Small intestine (tissue), 7 donors: ENCODE measurements at regions not wholly inside any gene's neighbourhood (a gene's known extent, or its start where the extent isn't known, plus 50 kb on each side); places are given as distances from the start of the nearest gene placed in this dataset.

Experiments used
- DNase-seq, 2 donors: peaks; one replicate each; pipeline versions ENCODE4 v3.0.0 to v3.0.0-alpha.2; 2013
- FAIRE-seq: peaks from 2 replicates; lab custom pipeline; 2012; peaks lifted over from hg19 to GRCh38; lab: Jason Lieb, UNC
- H3K27ac ChIP-seq, 3 donors: one replicate each; pipeline ENCODE4 v1.5.1; 2013; ENCODE audit warnings: low read length in 2 of 3, mild to moderate bottlenecking in 2 of 3, control low read depth in 1 of 3, inconsistent platforms in 1 of 3, low read depth in 1 of 3, moderate library complexity in 1 of 3
- H3K27me3 ChIP-seq, 3 donors: one replicate each; pipeline ENCODE4 v1.6.1; 2013; ENCODE audit warnings: low read length in 3 of 3, inconsistent platforms in 1 of 3; ENCODE audit not compliant: control insufficient read depth in 3 of 3, insufficient read depth in 3 of 3
- H3K36me3 ChIP-seq, 3 donors: one replicate each; pipeline ENCODE4 v1.6.1; 2013; ENCODE audit warnings: low read length in 3 of 3, inconsistent platforms in 1 of 3, low read depth in 1 of 3, mild to moderate bottlenecking in 1 of 3, moderate library complexity in 1 of 3; ENCODE audit not compliant: control insufficient read depth in 3 of 3, insufficient read depth in 2 of 3
- H3K4me1 ChIP-seq, 3 donors: one replicate each; pipeline ENCODE4 v1.6.1; 2013; ENCODE audit warnings: low read length in 2 of 3, inconsistent platforms in 1 of 3, low read depth in 1 of 3, mild to moderate bottlenecking in 1 of 3, moderate library complexity in 1 of 3; ENCODE audit not compliant: control insufficient read depth in 3 of 3, insufficient read depth in 2 of 3
- H3K4me3 ChIP-seq, 3 donors: one replicate each; pipeline ENCODE4 v1.5.1; 2013; ENCODE audit warnings: low read length in 3 of 3, control low read depth in 1 of 3, inconsistent platforms in 1 of 3, low read depth in 1 of 3, mild to moderate bottlenecking in 1 of 3, moderate library complexity in 1 of 3
- H3K9me3 ChIP-seq, 2 donors: one replicate each; pipeline ENCODE4 v1.6.1; 2013; ENCODE audit warnings: low read depth in 1 of 2, low read length in 1 of 2; ENCODE audit not compliant: control insufficient read depth in 2 of 2, insufficient read depth in 1 of 2
- WGBS, 3 donors: extraction: QIAGEN DNeasy Blood & Tissue Kit; methylation state at CpG; one replicate each; pipeline ENCODE4 v1.1.7; 2013; 5-methylcytosine and 5-hydroxymethylcytosine counted together
- donor health status: healthy with polysubstance abuse.
- donor health status: control.
- donor health status: control.
- donor health status: Bipolar disorder and iron deficiency.
- donor health status: healthy.

GRCh38 chr4:181168011-181168805 lies 1075.0 kb upstream of the TENM3 start:
- no peaks in the 10 kb centered on the region for H3K4me1 ChIP-seq
- no peak overlapping the region for H3K4me3 ChIP-seq
- H3K27me3 ChIP-seq = no peaks in the 10 kb centered on the region
- WGBS, 3 donors = 84 to 89% (median 86%) methylated on average over 8 of the region's 8 CpGs
- no peak overlapping the region for H3K27ac ChIP-seq
- DNase-seq (no peak), FAIRE-seq (no peak)
- H3K9me3 ChIP-seq = no peaks in the 10 kb centered on the region
- no peaks in the 10 kb centered on the region for H3K36me3 ChIP-seq

- FAIRE-seq = no peak
- no peak overlapping the region for H3K4me3 ChIP-seq
- no peaks in the 10 kb centered on the region for H3K9me3 ChIP-seq
- H3K36me3 ChIP-seq = no peaks in the 10 kb centered on the region
- no peak overlapping the region for H3K27ac ChIP-seq
- WGBS, 3 donors = 78 to 90% (median 84%) methylated on average over 5 of the region's 5 CpGs
- DNase-seq = no peak
- H3K4me1 ChIP-seq = no peaks in the 10 kb centered on the region
- H3K27me3 ChIP-seq = no peaks in the 10 kb centered on the region
Measured at GRCh38 chr4:181173046-181173445, 1070.2 kb upstream of the TENM3 start.

GRCh38 chr4:181176306-181176705 lies 1066.9 kb upstream of the TENM3 start:
- H3K27ac ChIP-seq = no peak overlapping the region
- no peaks in the 10 kb centered on the region for H3K36me3 ChIP-seq
- no peak for DNase-seq
- no peak overlapping the region for H3K4me3 ChIP-seq
- 74 to 82% (median 80%) methylated on average over 6 of the region's 6 CpGs for WGBS, 3 donors
- no peak for FAIRE-seq
- no peaks in the 10 kb centered on the region for H3K4me1 ChIP-seq
- H3K27me3 ChIP-seq = no peaks in the 10 kb centered on the region
- no peaks in the 10 kb centered on the region for H3K9me3 ChIP-seq

- Histone ChIP-seq H3K4me3 (no peak overlapping the region), H3K4me1 (no peaks in the 10 kb centered on the region), H3K27ac (no peak overlapping the region), H3K27me3 (no peaks in the 10 kb centered on the region), H3K36me3 (no peaks in the 10 kb centered on the region), H3K9me3 (peaks cover 0 to 8% of the 10 kb centered on the region in 2 donors)
- no peak for DNase-seq
- 0 to 4% (median 0%) methylated on average over 1 of the region's 1 CpG for WGBS, 3 donors
- FAIRE-seq = no peak
Measured at GRCh38 chr4:181181331-181181730, 1061.9 kb upstream of the TENM3 start.

GRCh38 chr4:181189751-181190150 lies 1053.5 kb upstream of the TENM3 start:
- peaks cover 0 to 8% of the 10 kb centered on the region in 2 donors for H3K9me3 ChIP-seq
- H3K27me3 ChIP-seq = no peaks in the 10 kb centered on the region
- WGBS, 3 donors = 72 to 79% (median 72%) methylated on average over 7 of the region's 7 CpGs
- no peaks in the 10 kb centered on the region for H3K4me1 ChIP-seq
- DNase-seq (no peak), FAIRE-seq (no peak)
- no peak overlapping the region for H3K27ac ChIP-seq
- H3K4me3 ChIP-seq = no peak overlapping the region
- H3K36me3 ChIP-seq = no peaks in the 10 kb centered on the region

- Histone ChIP-seq H3K36me3 (no peaks in the 10 kb centered on the region), H3K9me3 (no peaks in the 10 kb centered on the region), H3K27me3 (no peaks in the 10 kb centered on the region), H3K27ac (no peak overlapping the region), H3K4me1 (no peaks in the 10 kb centered on the region), H3K4me3 (no peak overlapping the region)
- 55 to 67% (median 66%) methylated on average over 6 of the region's 6 CpGs for WGBS, 3 donors
- DNase-seq (no peak), FAIRE-seq (no peak)
Measured at GRCh38 chr4:181193131-181193930, 1049.9 kb upstream of the TENM3 start.

GRCh38 chr4:181194096-181194495 lies 1049.1 kb upstream of the TENM3 start:
- Histone ChIP-seq H3K36me3 (no peaks in the 10 kb centered on the region), H3K9me3 (no peaks in the 10 kb centered on the region), H3K4me1 (no peaks in the 10 kb centered on the region), H3K27me3 (no peaks in the 10 kb centered on the region), H3K27ac (no peak overlapping the region), H3K4me3 (no peak overlapping the region)
- WGBS, 3 donors = 77 to 83% (median 81%) methylated on average over 5 of the region's 5 CpGs
- DNase-seq (no peak), FAIRE-seq (no peak)

GRCh38 chr4:181200076-181200475 lies 1043.1 kb upstream of the TENM3 start:
- H3K27ac ChIP-seq = no peak overlapping the region
- no peak overlapping the region for H3K4me3 ChIP-seq
- H3K4me1 ChIP-seq = no peaks in the 10 kb centered on the region
- DNase-seq (no peak), FAIRE-seq (no peak)
- no peaks in the 10 kb centered on the region for H3K27me3 ChIP-seq
- 76 to 79% (median 78%) methylated on average over 5 of the region's 5 CpGs for WGBS, 3 donors
- no peaks in the 10 kb centered on the region for H3K36me3 ChIP-seq
- no peaks in the 10 kb centered on the region for H3K9me3 ChIP-seq
